ENCODE measurements at regions not wholly inside any gene's neighbourhood (a gene's known extent, or its start where the extent isn't known, plus 50 kb on each side); places are given as distances from the start of the nearest gene placed in this dataset.

DNA sequence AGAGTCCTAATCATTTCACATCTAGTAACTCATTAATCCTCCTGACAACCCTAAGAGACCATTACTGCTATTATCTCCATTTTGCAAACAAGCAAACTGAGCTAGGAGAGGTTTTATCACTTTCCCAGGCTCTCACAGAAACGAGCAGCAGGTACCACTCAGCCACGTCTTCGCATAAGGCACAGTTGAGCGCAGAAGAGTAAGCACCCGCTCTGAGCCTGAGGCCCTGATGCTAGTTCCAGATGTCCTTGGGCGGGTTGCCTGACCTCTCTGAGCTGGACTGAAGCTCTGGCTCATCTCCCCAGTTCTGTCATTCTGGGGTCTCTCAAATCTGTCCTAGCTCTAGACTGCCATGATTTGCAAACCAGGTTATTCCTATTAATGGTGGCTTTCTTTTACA is 72.6 kb upstream of the FRMD4A start:
- no peak for ATAC-seq
- no peak for TF ChIP-seq GLIS3 (CRISPR knock-in tag; IDR thresholded peaks at IDR 0.05)
- no peak for TF ChIP-seq TOX (CRISPR knock-in tag; IDR thresholded peaks at IDR 0.05; ENCODE audit: borderline replicate concordance)
- TF ChIP-seq ZNF70 (CRISPR knock-in tag; IDR thresholded peaks at IDR 0.05) = no peak
- no peak for TF ChIP-seq ZNF8 (CRISPR knock-in tag; IDR thresholded peaks at IDR 0.05)
- TF ChIP-seq BACH2 (CRISPR knock-in tag; IDR thresholded peaks at IDR 0.05; ENCODE audit: borderline replicate concordance) = no peak
- TF ChIP-seq OSR1 (CRISPR knock-in tag; IDR thresholded peaks at IDR 0.05) = no peak
- TF ChIP-seq, protein P1, sequence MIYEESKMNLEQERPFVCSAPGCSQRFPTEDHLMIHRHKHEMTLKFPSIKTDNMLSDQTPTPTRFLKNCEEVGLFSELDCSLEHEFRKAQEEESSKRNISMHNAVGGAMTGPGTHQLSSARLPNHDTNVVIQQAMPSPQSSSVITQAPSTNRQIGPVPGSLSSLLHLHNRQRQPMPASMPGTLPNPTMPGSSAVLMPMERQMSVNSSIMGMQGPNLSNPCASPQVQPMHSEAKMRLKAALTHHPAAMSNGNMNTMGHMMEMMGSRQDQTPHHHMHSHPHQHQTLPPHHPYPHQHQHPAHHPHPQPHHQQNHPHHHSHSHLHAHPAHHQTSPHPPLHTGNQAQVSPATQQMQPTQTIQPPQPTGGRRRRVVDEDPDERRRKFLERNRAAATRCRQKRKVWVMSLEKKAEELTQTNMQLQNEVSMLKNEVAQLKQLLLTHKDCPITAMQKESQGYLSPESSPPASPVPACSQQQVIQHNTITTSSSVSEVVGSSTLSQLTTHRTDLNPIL (CRISPR knock-in tag; IDR thresholded peaks at IDR 0.05; ENCODE audit: low read depth) = no peak
- TF ChIP-seq TCF4 (CRISPR knock-in tag; IDR thresholded peaks at IDR 0.05; ENCODE audit: borderline replicate concordance) = no peak
- TF ChIP-seq, protein P2, sequence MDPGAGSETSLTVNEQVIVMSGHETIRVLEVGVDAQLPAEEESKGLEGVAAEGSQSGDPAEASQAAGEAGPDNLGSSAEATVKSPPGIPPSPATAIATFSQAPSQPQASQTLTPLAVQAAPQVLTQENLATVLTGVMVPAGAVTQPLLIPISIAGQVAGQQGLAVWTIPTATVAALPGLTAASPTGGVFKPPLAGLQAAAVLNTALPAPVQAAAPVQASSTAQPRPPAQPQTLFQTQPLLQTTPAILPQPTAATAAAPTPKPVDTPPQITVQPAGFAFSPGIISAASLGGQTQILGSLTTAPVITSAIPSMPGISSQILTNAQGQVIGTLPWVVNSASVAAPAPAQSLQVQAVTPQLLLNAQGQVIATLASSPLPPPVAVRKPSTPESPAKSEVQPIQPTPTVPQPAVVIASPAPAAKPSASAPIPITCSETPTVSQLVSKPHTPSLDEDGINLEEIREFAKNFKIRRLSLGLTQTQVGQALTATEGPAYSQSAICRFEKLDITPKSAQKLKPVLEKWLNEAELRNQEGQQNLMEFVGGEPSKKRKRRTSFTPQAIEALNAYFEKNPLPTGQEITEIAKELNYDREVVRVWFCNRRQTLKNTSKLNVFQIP (CRISPR knock-in tag; IDR thresholded peaks at IDR 0.05; ENCODE audit: borderline replicate concordance, low read depth) = no peak
- no peak for TF ChIP-seq ARNTL (CRISPR knock-in tag; IDR thresholded peaks at IDR 0.05; ENCODE audit: borderline replicate concordance, low read depth)
- TF ChIP-seq, protein P3, sequence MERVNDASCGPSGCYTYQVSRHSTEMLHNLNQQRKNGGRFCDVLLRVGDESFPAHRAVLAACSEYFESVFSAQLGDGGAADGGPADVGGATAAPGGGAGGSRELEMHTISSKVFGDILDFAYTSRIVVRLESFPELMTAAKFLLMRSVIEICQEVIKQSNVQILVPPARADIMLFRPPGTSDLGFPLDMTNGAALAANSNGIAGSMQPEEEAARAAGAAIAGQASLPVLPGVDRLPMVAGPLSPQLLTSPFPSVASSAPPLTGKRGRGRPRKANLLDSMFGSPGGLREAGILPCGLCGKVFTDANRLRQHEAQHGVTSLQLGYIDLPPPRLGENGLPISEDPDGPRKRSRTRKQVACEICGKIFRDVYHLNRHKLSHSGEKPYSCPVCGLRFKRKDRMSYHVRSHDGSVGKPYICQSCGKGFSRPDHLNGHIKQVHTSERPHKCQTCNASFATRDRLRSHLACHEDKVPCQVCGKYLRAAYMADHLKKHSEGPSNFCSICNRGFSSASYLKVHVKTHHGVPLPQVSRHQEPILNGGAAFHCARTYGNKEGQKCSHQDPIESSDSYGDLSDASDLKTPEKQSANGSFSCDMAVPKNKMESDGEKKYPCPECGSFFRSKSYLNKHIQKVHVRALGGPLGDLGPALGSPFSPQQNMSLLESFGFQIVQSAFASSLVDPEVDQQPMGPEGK (CRISPR knock-in tag; IDR thresholded peaks at IDR 0.05; ENCODE audit: borderline replicate concordance) = no peak
- no peak for TF ChIP-seq RARB (CRISPR knock-in tag; IDR thresholded peaks at IDR 0.05)
- TF ChIP-seq, protein P4, sequence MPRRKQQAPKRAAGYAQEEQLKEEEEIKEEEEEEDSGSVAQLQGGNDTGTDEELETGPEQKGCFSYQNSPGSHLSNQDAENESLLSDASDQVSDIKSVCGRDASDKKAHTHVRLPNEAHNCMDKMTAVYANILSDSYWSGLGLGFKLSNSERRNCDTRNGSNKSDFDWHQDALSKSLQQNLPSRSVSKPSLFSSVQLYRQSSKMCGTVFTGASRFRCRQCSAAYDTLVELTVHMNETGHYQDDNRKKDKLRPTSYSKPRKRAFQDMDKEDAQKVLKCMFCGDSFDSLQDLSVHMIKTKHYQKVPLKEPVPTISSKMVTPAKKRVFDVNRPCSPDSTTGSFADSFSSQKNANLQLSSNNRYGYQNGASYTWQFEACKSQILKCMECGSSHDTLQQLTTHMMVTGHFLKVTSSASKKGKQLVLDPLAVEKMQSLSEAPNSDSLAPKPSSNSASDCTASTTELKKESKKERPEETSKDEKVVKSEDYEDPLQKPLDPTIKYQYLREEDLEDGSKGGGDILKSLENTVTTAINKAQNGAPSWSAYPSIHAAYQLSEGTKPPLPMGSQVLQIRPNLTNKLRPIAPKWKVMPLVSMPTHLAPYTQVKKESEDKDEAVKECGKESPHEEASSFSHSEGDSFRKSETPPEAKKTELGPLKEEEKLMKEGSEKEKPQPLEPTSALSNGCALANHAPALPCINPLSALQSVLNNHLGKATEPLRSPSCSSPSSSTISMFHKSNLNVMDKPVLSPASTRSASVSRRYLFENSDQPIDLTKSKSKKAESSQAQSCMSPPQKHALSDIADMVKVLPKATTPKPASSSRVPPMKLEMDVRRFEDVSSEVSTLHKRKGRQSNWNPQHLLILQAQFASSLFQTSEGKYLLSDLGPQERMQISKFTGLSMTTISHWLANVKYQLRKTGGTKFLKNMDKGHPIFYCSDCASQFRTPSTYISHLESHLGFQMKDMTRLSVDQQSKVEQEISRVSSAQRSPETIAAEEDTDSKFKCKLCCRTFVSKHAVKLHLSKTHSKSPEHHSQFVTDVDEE (CRISPR knock-in tag; IDR thresholded peaks at IDR 0.05) = no peak
- TF ChIP-seq ESRRG (CRISPR knock-in tag; IDR thresholded peaks at IDR 0.05) = no peak
- no peak for TF ChIP-seq ZFP30 (CRISPR knock-in tag; IDR thresholded peaks at IDR 0.05)
- no peak for TF ChIP-seq ZNF565 (CRISPR knock-in tag; conservative IDR thresholded peaks at IDR 0.05; ENCODE audit: low read depth)
- TF ChIP-seq ZC3H10 (CRISPR knock-in tag; IDR thresholded peaks at IDR 0.05) = no peak

DNA sequence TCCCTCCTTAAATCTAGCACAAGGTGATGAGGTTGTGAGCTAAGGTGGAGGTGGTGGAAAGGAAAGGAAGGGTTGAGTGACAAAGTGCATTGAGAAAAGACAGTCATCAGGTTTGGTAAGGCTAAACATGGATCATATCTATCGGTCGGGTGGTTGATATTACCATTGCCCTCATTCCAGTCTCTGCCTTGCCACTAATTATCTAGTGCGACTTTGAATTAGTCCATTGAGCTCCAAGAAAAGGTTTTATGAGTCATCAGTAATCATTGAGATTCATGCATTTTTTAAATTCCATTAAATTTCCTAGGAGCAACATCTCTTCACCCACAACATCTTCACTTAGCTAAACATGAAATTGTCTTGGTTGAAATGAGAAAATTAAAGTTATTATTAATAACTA is 68.9 kb upstream of the FRMD4A start:
- no peak for TF ChIP-seq GLIS3 (CRISPR knock-in tag; IDR thresholded peaks at IDR 0.05)
- TF ChIP-seq ESRRG (CRISPR knock-in tag; IDR thresholded peaks at IDR 0.05) = no peak
- no peak for TF ChIP-seq CSDC2 (CRISPR knock-in tag; IDR thresholded peaks at IDR 0.05)
- no peak for TF ChIP-seq ISL1 (CRISPR knock-in tag; IDR thresholded peaks at IDR 0.05)
- TF ChIP-seq ZNF565 (CRISPR knock-in tag; conservative IDR thresholded peaks at IDR 0.05; ENCODE audit: low read depth) = no peak
- no peak for TF ChIP-seq RARB (CRISPR knock-in tag; IDR thresholded peaks at IDR 0.05)
- no peak for TF ChIP-seq ARNTL (CRISPR knock-in tag; IDR thresholded peaks at IDR 0.05; ENCODE audit: borderline replicate concordance, low read depth)
- no peak for TF ChIP-seq OSR1 (CRISPR knock-in tag; IDR thresholded peaks at IDR 0.05)
- TF ChIP-seq ZFP30 (CRISPR knock-in tag; IDR thresholded peaks at IDR 0.05) = no peak
- no peak for TF ChIP-seq TCF4 (CRISPR knock-in tag; IDR thresholded peaks at IDR 0.05; ENCODE audit: borderline replicate concordance)
- TF ChIP-seq SNAI2 (CRISPR knock-in tag; IDR thresholded peaks at IDR 0.05) = no peak
- TF ChIP-seq, protein P2 (CRISPR knock-in tag; IDR thresholded peaks at IDR 0.05; ENCODE audit: borderline replicate concordance, low read depth) = no peak
- no peak for TF ChIP-seq TOX (CRISPR knock-in tag; IDR thresholded peaks at IDR 0.05; ENCODE audit: borderline replicate concordance)
- TF ChIP-seq, protein P5, sequence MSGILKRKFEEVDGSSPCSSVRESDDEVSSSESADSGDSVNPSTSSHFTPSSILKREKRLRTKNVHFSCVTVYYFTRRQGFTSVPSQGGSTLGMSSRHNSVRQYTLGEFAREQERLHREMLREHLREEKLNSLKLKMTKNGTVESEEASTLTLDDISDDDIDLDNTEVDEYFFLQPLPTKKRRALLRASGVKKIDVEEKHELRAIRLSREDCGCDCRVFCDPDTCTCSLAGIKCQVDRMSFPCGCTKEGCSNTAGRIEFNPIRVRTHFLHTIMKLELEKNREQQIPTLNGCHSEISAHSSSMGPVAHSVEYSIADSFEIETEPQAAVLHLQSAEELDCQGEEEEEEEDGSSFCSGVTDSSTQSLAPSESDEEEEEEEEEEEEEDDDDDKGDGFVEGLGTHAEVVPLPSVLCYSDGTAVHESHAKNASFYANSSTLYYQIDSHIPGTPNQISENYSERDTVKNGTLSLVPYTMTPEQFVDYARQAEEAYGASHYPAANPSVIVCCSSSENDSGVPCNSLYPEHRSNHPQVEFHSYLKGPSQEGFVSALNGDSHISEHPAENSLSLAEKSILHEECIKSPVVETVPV (CRISPR knock-in tag; IDR thresholded peaks at IDR 0.05) = no peak
- TF ChIP-seq BACH2 (CRISPR knock-in tag; IDR thresholded peaks at IDR 0.05; ENCODE audit: borderline replicate concordance) = no peak
- TF ChIP-seq, protein P4 (CRISPR knock-in tag; IDR thresholded peaks at IDR 0.05) = no peak
- TF ChIP-seq ZC3H10 (CRISPR knock-in tag; IDR thresholded peaks at IDR 0.05) = no peak
- no peak for ATAC-seq

Measured in SK-N-SH treated with all-trans-retinoic acid at 6 μM for 48 hours (cell line).